ENCODE measurements at regions not wholly inside any gene's neighbourhood (a gene's known extent, or its start where the extent isn't known, plus 50 kb on each side); places are given as distances from the start of the nearest gene placed in this dataset.
"Not testable (repeated sequence)": the region's sequence is repeated elsewhere in the genome, so short reads cannot be mapped to it uniquely, and the experiment has no call there.

- DNase-seq, result no peak
These were observed 101.3 kb downstream of the AKAP11 start for GRCh38 chr13:42373048-42373812.

DNA sequence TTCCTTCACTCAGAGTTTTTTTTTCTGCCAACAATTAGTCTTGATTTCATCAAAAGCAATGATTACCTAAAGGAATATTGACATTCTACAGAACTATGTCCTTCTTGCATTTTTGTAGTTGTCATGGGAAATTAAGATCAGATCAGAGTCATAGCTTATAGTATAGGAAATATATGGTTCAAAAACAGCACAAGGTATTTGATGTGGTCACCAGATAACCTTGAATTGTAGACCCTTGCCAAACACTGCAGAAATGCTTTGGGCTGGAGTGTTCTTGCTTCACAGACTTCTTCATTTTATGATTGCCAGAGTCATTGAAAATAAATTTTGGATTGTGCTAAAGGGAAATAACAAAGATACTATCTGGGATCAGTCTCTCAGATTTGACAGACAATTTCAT lies 103.7 kb downstream of the AKAP11 start:
- DNase-seq, result no peak

GRCh38 chr13:42377640-42378382 lies 105.9 kb downstream of the AKAP11 start:
- DNase-seq, result peak; percentile 6 to 38

DNA sequence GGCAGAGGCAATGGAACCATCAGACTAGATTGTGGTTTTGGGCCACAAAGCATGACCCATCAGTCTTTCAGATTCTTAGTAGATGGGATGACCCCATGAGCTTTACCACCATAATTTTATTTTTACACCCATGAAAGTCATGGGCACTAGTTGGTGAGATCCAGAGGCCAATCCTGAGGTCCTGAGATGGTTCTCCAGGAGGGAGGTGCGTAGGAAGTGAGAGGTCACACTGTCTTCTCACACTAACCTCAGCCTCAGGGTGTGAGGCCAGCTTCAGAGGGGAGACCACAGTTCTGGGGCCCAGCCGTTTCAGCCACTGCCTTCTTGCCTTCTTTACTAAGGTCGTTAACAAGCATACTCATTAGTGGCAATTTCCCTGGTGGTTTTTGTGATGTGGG lies 106.4 kb downstream of the AKAP11 start:
- DNase-seq, result no peak

- no peak for DNase-seq
These were observed 107.3 kb downstream of the AKAP11 start for GRCh38 chr13:42379241-42379640.

GRCh38 chr13:42380420-42381164 lies 108.6 kb downstream of the AKAP11 start:
- no peak for DNase-seq

- DNase-seq, result no peak
These were observed 109.1 kb downstream of the AKAP11 start for GRCh38 chr13:42381165-42381425.

DNA sequence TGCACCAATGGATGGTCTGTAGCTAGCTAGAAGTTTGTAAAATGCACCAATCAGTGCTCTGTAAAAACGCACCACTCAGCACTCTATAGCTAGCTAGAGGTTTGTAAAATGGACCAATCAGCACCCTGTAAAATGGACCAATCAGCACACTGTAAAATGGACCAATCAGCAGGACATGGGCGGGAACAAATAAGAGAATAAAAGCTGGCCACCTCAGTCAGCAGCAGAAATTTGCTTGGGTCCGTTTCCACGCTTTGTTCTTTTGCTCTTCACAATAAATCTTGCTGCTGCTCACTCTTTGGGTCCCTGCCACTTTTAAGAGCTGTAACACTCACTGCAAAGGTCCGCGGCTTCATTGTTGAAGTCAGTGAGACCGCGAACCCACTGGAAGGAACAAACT lies 109.5 kb downstream of the AKAP11 start:
- not testable (repeated sequence) for DNase-seq

DNA sequence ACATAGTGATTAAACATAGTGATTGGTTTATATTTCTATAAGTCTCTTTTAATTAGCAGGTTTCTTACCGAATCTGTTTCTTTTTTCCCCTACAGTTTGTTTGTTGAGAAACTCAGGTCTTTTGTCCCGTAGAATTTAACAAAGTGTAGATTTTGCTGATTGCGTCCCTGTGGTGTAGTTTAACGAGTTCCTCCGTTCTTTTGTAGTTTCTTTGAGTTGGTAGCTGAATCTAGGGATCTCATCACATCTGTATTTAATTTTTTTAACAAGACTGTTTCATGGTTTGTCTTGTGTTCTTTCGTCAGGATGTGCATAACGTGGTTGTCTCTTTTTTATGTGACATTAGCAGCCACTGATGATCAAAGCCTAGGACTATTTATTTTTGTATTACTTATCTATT lies 111.1 kb downstream of the AKAP11 start:
- no peak for DNase-seq

DNA sequence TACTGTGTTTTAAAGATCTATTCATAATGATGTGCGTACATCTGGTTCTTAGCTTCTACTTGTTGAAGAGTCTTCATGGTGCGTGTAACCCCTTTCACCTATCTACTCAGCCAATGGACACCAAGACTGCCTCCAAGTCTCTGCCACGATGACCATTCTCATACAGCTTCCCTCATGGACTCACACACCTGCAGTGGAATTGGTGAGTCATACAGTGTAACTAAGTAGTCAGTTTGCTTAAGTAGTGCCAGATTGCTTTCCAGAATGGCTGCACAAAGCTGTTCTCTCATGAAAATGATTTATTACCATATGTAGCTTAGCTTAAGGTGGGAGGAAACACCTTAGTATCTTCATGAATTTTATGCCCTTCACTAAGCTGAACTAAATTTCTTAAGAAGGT lies 112.3 kb downstream of the AKAP11 start:
- DNase-seq, result no peak

DNA sequence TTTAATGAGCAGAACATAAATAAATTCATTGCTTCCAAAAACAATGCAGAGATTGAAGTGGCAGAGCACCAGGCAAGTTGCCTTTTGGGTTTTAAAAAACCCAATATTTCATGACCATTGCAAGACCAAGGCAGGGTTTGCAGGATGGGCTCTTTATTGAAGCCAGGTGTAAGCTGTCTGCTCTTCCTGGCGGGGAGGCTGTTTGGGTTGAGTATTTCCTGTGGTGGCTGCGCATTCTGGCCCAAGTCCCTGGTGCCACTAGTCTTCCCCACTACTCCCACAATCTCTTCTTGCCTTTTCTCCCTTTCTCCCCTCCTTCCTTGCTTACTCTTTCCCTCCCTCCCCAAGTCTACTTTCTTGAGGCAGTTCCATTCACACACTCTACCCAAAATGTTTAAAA lies 116.4 kb downstream of the AKAP11 start:
- no peak for DNase-seq

DNA sequence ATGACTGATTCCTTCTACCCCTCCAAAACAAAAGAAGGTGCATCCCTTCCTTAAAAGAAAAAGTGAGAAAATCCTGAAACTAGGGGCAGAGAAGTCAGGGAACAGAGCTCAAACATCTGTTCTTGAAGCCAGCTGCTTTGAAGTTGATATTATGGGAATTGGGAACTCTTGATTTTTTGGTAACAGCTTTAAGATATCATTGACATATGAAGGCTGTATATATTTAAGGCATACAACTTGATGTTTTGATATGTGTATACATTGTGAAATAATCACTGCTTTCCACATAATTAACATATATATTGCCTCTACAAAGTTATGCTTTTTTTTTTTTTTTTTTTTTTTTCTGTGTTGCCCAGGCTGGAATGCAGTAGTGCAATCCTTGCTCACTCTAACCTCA lies 117.1 kb downstream of the AKAP11 start:
- no peak for DNase-seq

- no peak for DNase-seq
These were observed 120.2 kb downstream of the AKAP11 start for GRCh38 chr13:42392180-42392579.

DNA sequence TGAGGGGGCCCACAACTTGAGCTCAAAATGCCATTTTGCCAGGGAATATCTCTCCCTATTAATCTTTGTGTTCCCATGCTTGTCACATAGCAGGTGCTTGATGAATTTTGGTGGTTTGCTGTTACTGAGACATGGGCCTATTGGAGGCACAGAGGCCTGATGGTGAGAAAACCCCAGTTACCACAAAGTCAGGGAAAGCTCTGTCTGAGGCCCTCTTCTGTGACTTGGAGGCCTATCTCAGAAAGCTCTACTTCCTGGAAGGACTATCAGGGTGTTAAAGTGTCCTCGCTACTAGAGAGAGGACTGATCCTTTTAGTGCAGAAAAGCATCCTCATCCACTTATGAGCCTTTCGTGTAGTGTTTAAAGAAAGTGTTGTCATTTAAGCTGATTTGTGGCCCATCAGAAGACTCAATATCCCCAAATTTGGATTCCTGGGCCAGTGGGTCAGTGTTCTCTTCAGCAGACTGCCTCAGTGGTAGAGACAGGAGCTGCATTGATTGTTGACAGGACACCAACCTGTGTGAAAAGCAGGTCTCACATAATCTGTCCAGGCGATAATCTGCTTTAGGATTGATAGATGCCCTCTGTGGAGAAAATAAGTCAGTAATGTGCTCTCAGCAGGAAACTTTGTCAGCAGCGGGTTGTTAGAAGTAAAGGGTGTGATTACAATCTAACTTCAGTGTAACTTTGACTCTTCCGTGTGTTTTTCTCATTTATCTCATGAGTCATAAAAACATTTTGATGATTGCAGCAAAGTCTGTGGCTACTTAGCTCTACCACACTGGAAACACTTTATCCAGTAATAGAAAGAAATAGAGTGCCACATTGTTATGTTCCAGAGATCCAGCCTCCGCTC lies 121.0 kb downstream of the AKAP11 start:
- DNase-seq, result no peak

GRCh38 chr13:42393573-42394360 lies 121.8 kb downstream of the AKAP11 start:
- no peak for DNase-seq

DNA sequence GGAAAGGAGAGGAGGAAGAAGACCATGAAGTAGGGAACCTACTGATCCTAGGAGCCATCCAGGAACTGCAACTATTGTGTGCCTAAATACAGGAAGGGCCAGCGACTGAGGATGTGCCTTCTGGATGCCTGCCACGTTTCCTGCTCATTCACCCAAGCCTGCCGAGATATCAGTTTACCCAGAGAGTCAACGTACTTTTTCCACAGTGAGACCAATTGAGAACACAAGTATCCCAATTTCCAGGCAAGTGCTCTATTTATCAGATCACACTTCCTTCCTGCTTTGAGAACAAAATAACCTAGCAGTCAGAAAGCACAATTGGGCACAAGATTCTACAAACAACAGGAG lies 122.4 kb downstream of the AKAP11 start:
- no peak for DNase-seq

GRCh38 chr13:42394711-42395085 lies 122.7 kb downstream of the AKAP11 start:
- DNase-seq, result no peak

GRCh38 chr13:42395086-42395821 lies 123.3 kb downstream of the AKAP11 start:
- DNase-seq, result no peak

GRCh38 chr13:42396501-42396900 lies 124.5 kb downstream of the AKAP11 start:
- DNase-seq, result no peak

DNA sequence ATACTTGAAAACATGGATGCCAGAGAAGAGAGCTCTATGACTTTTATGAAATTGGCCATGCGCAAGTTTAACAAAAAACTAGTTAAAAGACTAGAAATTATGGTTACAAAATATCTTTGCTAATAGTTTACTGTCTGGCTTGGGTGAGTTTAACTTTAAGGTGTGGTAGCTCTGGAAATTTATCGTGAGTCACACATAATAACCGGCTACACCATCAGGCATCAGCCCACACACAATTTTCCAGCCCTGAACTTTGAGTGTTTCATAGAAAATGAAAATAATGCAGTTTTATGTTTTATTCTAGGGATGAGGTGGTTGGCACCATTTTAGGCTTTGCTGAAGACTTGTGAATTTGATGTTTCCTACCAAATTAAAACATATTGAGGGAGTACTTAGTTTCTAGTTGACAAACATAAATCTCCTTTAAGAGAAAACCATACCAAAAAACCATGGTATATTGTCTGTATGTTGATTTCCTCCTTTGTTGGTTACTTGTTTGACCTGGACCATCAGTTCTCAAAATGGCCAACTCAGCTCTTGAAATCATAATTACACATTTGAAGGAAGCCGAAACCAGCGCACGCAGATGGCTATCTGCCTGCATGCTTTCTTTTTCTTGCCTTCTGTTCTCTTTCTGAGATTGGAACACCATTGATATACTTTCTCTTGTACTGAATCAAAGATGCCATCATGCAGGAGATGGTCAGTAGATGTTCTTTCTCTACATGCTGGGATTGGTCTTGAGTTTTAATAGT lies 125.1 kb downstream of the AKAP11 start:
- no peak for DNase-seq

DNA sequence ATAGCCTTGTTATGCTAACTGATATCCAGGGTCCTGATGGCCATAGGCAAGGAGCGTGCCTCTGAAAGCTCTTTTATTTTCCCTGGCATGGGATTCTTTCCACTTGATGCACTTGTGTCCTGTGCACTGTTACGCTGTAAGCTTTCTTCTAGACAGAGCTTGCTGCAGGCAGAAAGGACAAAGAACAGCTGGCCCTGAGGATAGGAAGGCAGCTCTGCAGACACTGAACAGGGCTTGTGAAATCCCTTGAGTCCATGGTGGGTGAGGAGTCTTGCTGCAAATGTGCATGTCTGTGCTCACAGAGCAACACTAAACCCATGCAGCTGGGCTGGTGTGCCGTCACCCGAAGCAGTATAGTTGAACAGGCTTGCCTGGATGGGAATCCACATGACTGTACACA lies 126.6 kb downstream of the AKAP11 start:
- DNase-seq, result no peak
